ENCODE measurements at regions not wholly inside any gene's neighbourhood (a gene's known extent, or its start where the extent isn't known, plus 50 kb on each side); places are given as distances from the start of the nearest gene placed in this dataset.

GRCh38 chr10:130333185-130333584, 197.0 kb downstream of the GLRX3 start:
- Histone ChIP-seq H3K4me1 (ENCODE audit: control insufficient read depth in 1 of 2, insufficient read depth in 1 of 2, low read depth in 1 of 2, low read length in 1 of 2) (no peaks in the 10 kb centered on the region), H3K9me3 (no peaks in the 10 kb centered on the region), H3K36me3 (no peaks in the 10 kb centered on the region), H3K27ac (no peak overlapping the region), H3K27me3 (no peaks in the 10 kb centered on the region), H3K4me3 (ENCODE audit: low read depth in 1 of 2, low read length in 1 of 2) (no peak overlapping the region)
- TF ChIP-seq CTCF (IDR thresholded peaks at IDR 0.05) = no peak

GRCh38 chr10:130335336-130335735, 199.1 kb downstream of the GLRX3 start:
- H3K9me3 ChIP-seq = no peaks in the 10 kb centered on the region
- no peak overlapping the region for H3K27ac ChIP-seq
- TF ChIP-seq CTCF (IDR thresholded peaks at IDR 0.05) = no peak
- no peaks in the 10 kb centered on the region for H3K4me1 ChIP-seq (ENCODE audit: control insufficient read depth in 1 of 2, insufficient read depth in 1 of 2, low read depth in 1 of 2, low read length in 1 of 2)
- H3K27me3 ChIP-seq = no peaks in the 10 kb centered on the region
- H3K36me3 ChIP-seq = no peaks in the 10 kb centered on the region
- no peak overlapping the region for H3K4me3 ChIP-seq (ENCODE audit: low read depth in 1 of 2, low read length in 1 of 2)

- TF ChIP-seq CTCF (IDR thresholded peaks at IDR 0.05) = no peak
- Histone ChIP-seq H3K4me3 (ENCODE audit: low read depth in 1 of 2, low read length in 1 of 2) (no peak overlapping the region), H3K36me3 (no peaks in the 10 kb centered on the region), H3K27me3 (no peaks in the 10 kb centered on the region), H3K9me3 (no peaks in the 10 kb centered on the region), H3K4me1 (ENCODE audit: control insufficient read depth in 1 of 2, insufficient read depth in 1 of 2, low read depth in 1 of 2, low read length in 1 of 2) (no peaks in the 10 kb centered on the region), H3K27ac (no peak overlapping the region)
Observed at GRCh38 chr10:130336617-130337304, 200.6 kb downstream of the GLRX3 start.

- no peak overlapping the region for H3K27ac ChIP-seq
- no peaks in the 10 kb centered on the region for H3K27me3 ChIP-seq
- H3K36me3 ChIP-seq = no peaks in the 10 kb centered on the region
- no peaks in the 10 kb centered on the region for H3K4me1 ChIP-seq (ENCODE audit: control insufficient read depth in 1 of 2, insufficient read depth in 1 of 2, low read depth in 1 of 2, low read length in 1 of 2)
- no peak overlapping the region for H3K4me3 ChIP-seq (ENCODE audit: low read depth in 1 of 2, low read length in 1 of 2)
- TF ChIP-seq CTCF (IDR thresholded peaks at IDR 0.05) = no peak
- no peaks in the 10 kb centered on the region for H3K9me3 ChIP-seq
Observed at GRCh38 chr10:130337305-130337640, 201.1 kb downstream of the GLRX3 start.

GRCh38 chr10:130337696-130338635, 201.8 kb downstream of the GLRX3 start:
- no peaks in the 10 kb centered on the region for H3K27me3 ChIP-seq
- no peaks in the 10 kb centered on the region for H3K9me3 ChIP-seq
- H3K4me3 ChIP-seq (ENCODE audit: low read depth in 1 of 2, low read length in 1 of 2) = no peak overlapping the region
- H3K27ac ChIP-seq = no peak overlapping the region
- H3K4me1 ChIP-seq (ENCODE audit: control insufficient read depth in 1 of 2, insufficient read depth in 1 of 2, low read depth in 1 of 2, low read length in 1 of 2) = no peaks in the 10 kb centered on the region
- H3K36me3 ChIP-seq = no peaks in the 10 kb centered on the region
- TF ChIP-seq CTCF (IDR thresholded peaks at IDR 0.05) = no peak
